Right lobe of liver (tissue), 6 donors: ENCODE measurements at regions not wholly inside any gene's neighbourhood (a gene's known extent, or its start where the extent isn't known, plus 50 kb on each side); places are given as distances from the start of the nearest gene placed in this dataset.

Experiments used
- ATAC-seq, 4 donors: fragments of 200-7000 bp; cut with Tn5 transposase; one replicate each; pipeline ENCODE4 v1.9.1; 2020; ENCODE audit warnings: mild to moderate bottlenecking in 4 of 4, moderate library complexity in 4 of 4
- DNase-seq, 3 donors: peaks; one replicate each; pipeline ENCODE4 v3.0.0-alpha.2; 2020
- H3K27ac ChIP-seq, 3 donors: fragments of 200-600 bp; one replicate each; pipeline ENCODE4 v1.8.0; 2022
- H3K27me3 ChIP-seq, 2 donors: fragments of 200-600 bp; one replicate each; pipeline ENCODE4 v1.8.0; 2022
- H3K36me3 ChIP-seq, 4 donors: fragments of 200-600 bp; sonication (generic) in 1 of 4; one replicate each; pipeline versions ENCODE4 v1.5.1 to v1.8.0; 2017 to 2022; ENCODE audit warnings: control low read depth in 1 of 4
- H3K4me1 ChIP-seq, 4 donors: fragments of 200-600 bp; sonication (generic) in 1 of 4; one replicate each; pipeline versions ENCODE4 v1.5.1 to v1.8.0; 2017 to 2022; ENCODE audit warnings: control low read depth in 1 of 4
- H3K4me3 ChIP-seq, 3 donors: fragments of 200-600 bp; one replicate each; pipeline ENCODE4 v1.8.0; 2022
- H3K9me3 ChIP-seq, 4 donors: fragments of 200-600 bp; sonication (generic) in 1 of 4; one replicate each; pipeline versions ENCODE4 v1.5.1 to v1.8.0; 2017 to 2022; ENCODE audit warnings: control low read depth in 1 of 4
- CTCF ChIP-seq, 4 donors: fragments of 200-600 bp in 3 of 4; fragments of 450-650 bp in 1 of 4; IDR thresholded peaks; one replicate each; pipeline versions ENCODE4 v1.5.1 to v1.8.0; 2016 to 2022; ENCODE audit warnings: antibody characterized with exemption in 4 of 4, mild to moderate bottlenecking in 2 of 4
- POLR2A ChIP-seq: fragments of 450-650 bp; IDR thresholded peaks from one replicate; pipeline ENCODE4 v1.6.1; 2017; ENCODE audit warnings: antibody characterized with exemption, mild to moderate bottlenecking
- WGBS: methylation state at CpG from one replicate; pipeline ENCODE4 v1.1.6; 2018; ENCODE audit warnings: low coverage, low lambda C conversion rate; ENCODE audit not compliant: insufficient coverage; ENCODE audit errors: missing lambda C conversion rate; 5-methylcytosine and 5-hydroxymethylcytosine counted together
- intact Hi-C, 2 donors: fragments of 100-400 bp; cut with DNase I; formaldehyde crosslinking; loops; one replicate each; pipeline versions ENCODE4 v1.11.2 to v1.14.1; 2022
- donor health status: DM: no; HTN: yes; CAD: no.
- donor health status: DM: no; HTN: no; CAD: no.
- donor health status: DM: no; HTN: no; CAD: no.
- donor health status: DM: no; HTN: yes; CAD: no.
- donor health status: DM: no; HTN: yes; CAD: no.

- no peaks in the 10 kb centered on the region for H3K36me3 ChIP-seq
- H3K27me3 ChIP-seq: no peaks in the 10 kb centered on the region
- H3K27ac ChIP-seq: peak overlapping the region in 1 of 3 donors; percentile 9
- WGBS: 31% methylated on average over 3 of the region's 3 CpGs
- no peak for TF ChIP-seq POLR2A
- no peak for TF ChIP-seq CTCF (IDR thresholded peaks at IDR 0.05)
- ATAC-seq: peak; percentile 33 to 60 (median 42)
- no peak for DNase-seq
- H3K4me1 ChIP-seq: peaks cover 0 to 31% (median 0%) of the 10 kb centered on the region in 4 donors
- intact Hi-C loops: loop anchor here in 1 of 2 donors (10.0 kb wide), 1 partner anchor 174 kb away; no protein-coding TSS in a partner anchor
- no peak overlapping the region for H3K4me3 ChIP-seq
- H3K9me3 ChIP-seq: no peaks in the 10 kb centered on the region
These were observed 243.7 kb downstream of the PIK3R1 start for GRCh38 chr5:68459093-68459809.

GRCh38 chr5:68459810-68460139 is 244.2 kb downstream of the PIK3R1 start:
- TF ChIP-seq POLR2A (no peak), CTCF (IDR thresholded peaks at IDR 0.05) (no peak)
- H3K9me3 ChIP-seq: no peaks in the 10 kb centered on the region
- peak overlapping the region in 1 of 3 donors; percentile 16 for H3K27ac ChIP-seq
- 51% methylated on average over 3 of the region's 3 CpGs for WGBS
- peak in 3 of 4 donors; percentile 33 to 61 (median 40) for ATAC-seq
- DNase-seq: no peak
- H3K27me3 ChIP-seq: no peaks in the 10 kb centered on the region
- H3K4me1 ChIP-seq: peaks cover 0 to 31% (median 0%) of the 10 kb centered on the region in 4 donors
- intact Hi-C loops: loop anchor here in 1 of 2 donors (10.0 kb wide), 1 partner anchor 175 kb away; no protein-coding TSS in a partner anchor
- no peaks in the 10 kb centered on the region for H3K36me3 ChIP-seq
- no peak overlapping the region for H3K4me3 ChIP-seq

DNA sequence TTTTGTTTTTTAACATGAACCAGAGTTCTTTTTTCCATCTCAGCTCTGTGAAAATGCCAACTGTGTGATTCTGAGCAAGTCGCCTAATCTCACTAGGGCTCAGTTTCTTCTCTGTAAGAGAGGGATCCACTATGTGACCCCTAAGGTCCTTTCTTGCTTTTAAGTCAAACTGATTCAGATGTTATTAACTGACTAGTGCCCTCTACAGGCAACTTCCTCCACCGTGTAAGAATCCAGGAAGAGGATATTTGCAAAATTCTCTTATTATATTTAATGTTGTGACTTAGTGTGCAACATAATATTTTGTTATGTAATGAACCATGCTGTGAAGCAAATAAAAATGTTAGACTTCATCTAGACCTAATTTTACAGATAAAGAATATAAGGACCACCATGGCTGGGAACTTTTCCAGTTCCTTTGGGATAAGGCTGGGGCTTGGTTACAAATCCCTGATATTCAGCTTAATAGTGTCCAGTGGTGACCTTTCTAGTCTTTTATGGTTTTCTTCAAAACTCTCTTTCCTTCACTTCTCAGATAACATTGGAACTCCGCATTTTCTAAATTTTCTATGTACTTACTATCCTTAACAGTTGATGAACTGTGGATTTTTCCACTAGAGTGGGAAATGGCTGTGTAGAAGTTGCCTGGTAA is 244.7 kb downstream of the PIK3R1 start:
- 60% methylated on average over 3 of the region's 3 CpGs for WGBS
- Histone ChIP-seq H3K9me3 (no peaks in the 10 kb centered on the region), H3K4me3 (no peak overlapping the region), H3K27me3 (no peaks in the 10 kb centered on the region), H3K27ac (peak overlapping the region in 1 of 3 donors; percentile 16), H3K36me3 (no peaks in the 10 kb centered on the region), H3K4me1 (peaks cover 0 to 31% (median 0%) of the 10 kb centered on the region in 4 donors)
- intact Hi-C loops: no loop called here
- DNase-seq: no peak
- TF ChIP-seq CTCF (IDR thresholded peaks at IDR 0.05) (peak; percentile 66 to 70 (median 68)), POLR2A (no peak)
- ATAC-seq: peak; percentile 56 to 68 (median 64)

DNA sequence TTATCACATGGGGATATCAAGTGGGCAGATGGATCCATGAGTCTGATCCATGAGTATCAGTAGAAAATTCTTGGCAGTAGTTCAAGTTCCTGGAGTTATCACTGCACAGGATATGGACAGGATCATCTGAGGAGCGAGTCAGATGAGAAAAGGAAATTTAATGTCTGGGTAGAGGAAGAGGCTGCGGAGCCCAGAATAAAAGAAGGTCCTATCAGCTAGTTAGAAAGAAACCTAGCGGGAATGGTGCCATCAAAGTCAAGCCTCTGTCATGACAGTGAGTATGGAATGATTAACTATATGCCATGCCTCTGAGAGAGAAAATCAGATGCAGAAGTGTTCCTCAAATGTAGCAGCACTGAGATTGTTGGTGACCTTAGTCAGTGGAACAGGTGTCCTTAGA is 248.1 kb downstream of the PIK3R1 start:
- no peak for DNase-seq
- intact Hi-C loops: no loop called here
- Histone ChIP-seq H3K4me3 (no peak overlapping the region), H3K9me3 (no peaks in the 10 kb centered on the region), H3K27me3 (no peaks in the 10 kb centered on the region), H3K4me1 (peaks cover 0 to 26% (median 0%) of the 10 kb centered on the region in 4 donors), H3K27ac (no peak overlapping the region), H3K36me3 (no peaks in the 10 kb centered on the region)
- ATAC-seq: no peak
- 74% methylated on average over 3 of the region's 3 CpGs for WGBS
- TF ChIP-seq CTCF (IDR thresholded peaks at IDR 0.05): no peak
- TF ChIP-seq POLR2A: no peak
